Peyer's patch (tissue), 4 donors: ENCODE measurements at regions not wholly inside any gene's neighbourhood (a gene's known extent, or its start where the extent isn't known, plus 50 kb on each side); places are given as distances from the start of the nearest gene placed in this dataset.

Experiments
- POLR2A ChIP-seq, 2 donors: fragments of 450-650 bp; IDR thresholded peaks; one replicate each; pipeline ENCODE4 v1.5.1; 2017; ENCODE audit warnings: antibody characterized with exemption in 2 of 2, mild to moderate bottlenecking in 2 of 2, moderate library complexity in 2 of 2
- TF ChIP-seq, protein P1 (sequence below), 6 experiments: fragments of 450-650 bp in 4 of 6; fragments of 200-600 bp in 2 of 6; sonication (generic) in 1 of 6; IDR thresholded peaks; one replicate each; pipeline ENCODE4 v1.5.1; 2017 to 2019; ENCODE audit warnings: antibody characterized with exemption in 6 of 6, mild to moderate bottlenecking in 3 of 6, moderate library complexity in 1 of 6

DNA sequence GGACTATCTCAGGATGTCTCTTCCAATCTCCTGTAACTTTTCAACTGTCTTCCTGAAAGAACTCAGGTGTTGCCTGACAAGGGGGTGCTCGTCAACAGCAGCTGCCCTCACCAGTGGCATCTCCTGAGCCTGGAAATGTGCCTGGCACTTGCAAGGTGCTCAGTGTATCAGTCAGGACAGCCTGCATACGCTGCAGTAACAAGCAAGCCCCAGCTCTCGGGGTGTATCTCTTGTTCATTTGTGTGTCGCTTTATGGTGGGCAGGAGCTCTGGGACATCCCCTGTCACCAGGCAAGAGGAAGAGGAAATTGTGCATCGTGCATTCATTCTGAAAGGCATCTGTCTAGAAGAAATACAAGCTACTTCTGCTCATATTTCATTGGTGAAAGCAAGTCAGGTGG lies 263.1 kb downstream of the DCDC2C start:
- TF ChIP-seq, protein P1, sequence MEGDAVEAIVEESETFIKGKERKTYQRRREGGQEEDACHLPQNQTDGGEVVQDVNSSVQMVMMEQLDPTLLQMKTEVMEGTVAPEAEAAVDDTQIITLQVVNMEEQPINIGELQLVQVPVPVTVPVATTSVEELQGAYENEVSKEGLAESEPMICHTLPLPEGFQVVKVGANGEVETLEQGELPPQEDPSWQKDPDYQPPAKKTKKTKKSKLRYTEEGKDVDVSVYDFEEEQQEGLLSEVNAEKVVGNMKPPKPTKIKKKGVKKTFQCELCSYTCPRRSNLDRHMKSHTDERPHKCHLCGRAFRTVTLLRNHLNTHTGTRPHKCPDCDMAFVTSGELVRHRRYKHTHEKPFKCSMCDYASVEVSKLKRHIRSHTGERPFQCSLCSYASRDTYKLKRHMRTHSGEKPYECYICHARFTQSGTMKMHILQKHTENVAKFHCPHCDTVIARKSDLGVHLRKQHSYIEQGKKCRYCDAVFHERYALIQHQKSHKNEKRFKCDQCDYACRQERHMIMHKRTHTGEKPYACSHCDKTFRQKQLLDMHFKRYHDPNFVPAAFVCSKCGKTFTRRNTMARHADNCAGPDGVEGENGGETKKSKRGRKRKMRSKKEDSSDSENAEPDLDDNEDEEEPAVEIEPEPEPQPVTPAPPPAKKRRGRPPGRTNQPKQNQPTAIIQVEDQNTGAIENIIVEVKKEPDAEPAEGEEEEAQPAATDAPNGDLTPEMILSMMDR (IDR thresholded peaks at IDR 0.05) = no peak
- TF ChIP-seq POLR2A (IDR thresholded peaks at IDR 0.05) = no peak
